ENCODE measurements at regions not wholly inside any gene's neighbourhood (a gene's known extent, or its start where the extent isn't known, plus 50 kb on each side); places are given as distances from the start of the nearest gene placed in this dataset.
A peak's percentile ranks its signal among the peaks of the same experiment; 100 is the strongest.

GRCh38 chr7:114242992-114243507, 171.6 kb upstream of the FOXP2 start:
- Histone ChIP-seq H3K9me3 (no peaks in the 10 kb centered on the region), H3K27me3 (no peaks in the 10 kb centered on the region), H3K36me3 (no peaks in the 10 kb centered on the region), H3K27ac (peak overlapping the region in 1 of 2 donors; percentile 16), H3K4me1 (peaks cover 0 to 18% (median 2%) of the 10 kb centered on the region in 4 donors), H3K4me3 (no peak overlapping the region)
- TF ChIP-seq CTCF (IDR thresholded peaks at IDR 0.05): no peak
- intact Hi-C loops (cut with DNase I; ENCODE audit: low total_unique reads): no loop called here
- no peak for DNase-seq

- H3K27ac ChIP-seq: no peak overlapping the region
- TF ChIP-seq CTCF (IDR thresholded peaks at IDR 0.05): no peak
- no peaks in the 10 kb centered on the region for H3K36me3 ChIP-seq
- intact Hi-C loops (cut with DNase I; ENCODE audit: low total_unique reads): no loop called here
- no peaks in the 10 kb centered on the region for H3K9me3 ChIP-seq
- no peaks in the 10 kb centered on the region for H3K4me1 ChIP-seq
- no peaks in the 10 kb centered on the region for H3K27me3 ChIP-seq
- H3K4me3 ChIP-seq: no peak overlapping the region
- no peak for DNase-seq
Measured at GRCh38 chr7:114229246-114229645, 185.4 kb upstream of the FOXP2 start.

GRCh38 chr7:114225784-114226183, 188.8 kb upstream of the FOXP2 start:
- intact Hi-C loops (cut with DNase I; ENCODE audit: low total_unique reads): no loop called here
- Histone ChIP-seq H3K4me1 (peaks cover 0 to 12% (median 2%) of the 10 kb centered on the region in 4 donors), H3K27ac (no peak overlapping the region), H3K4me3 (no peak overlapping the region), H3K36me3 (no peaks in the 10 kb centered on the region), H3K27me3 (no peaks in the 10 kb centered on the region), H3K9me3 (no peaks in the 10 kb centered on the region)
- no peak for DNase-seq
- no peak for TF ChIP-seq CTCF (IDR thresholded peaks at IDR 0.05)

GRCh38 chr7:114218283-114218682, 196.3 kb upstream of the FOXP2 start:
- Histone ChIP-seq H3K4me3 (no peak overlapping the region), H3K4me1 (peaks cover 0 to 12% (median 2%) of the 10 kb centered on the region in 4 donors), H3K36me3 (no peaks in the 10 kb centered on the region), H3K27me3 (no peaks in the 10 kb centered on the region), H3K27ac (no peak overlapping the region), H3K9me3 (no peaks in the 10 kb centered on the region)
- intact Hi-C loops (cut with DNase I; ENCODE audit: low total_unique reads): no loop called here
- TF ChIP-seq CTCF (IDR thresholded peaks at IDR 0.05): no peak
- DNase-seq: no peak

GRCh38 chr7:114217026-114217806, 197.4 kb upstream of the FOXP2 start:
- DNase-seq: no peak
- H3K9me3 ChIP-seq: no peaks in the 10 kb centered on the region
- no peaks in the 10 kb centered on the region for H3K36me3 ChIP-seq
- no peak overlapping the region for H3K27ac ChIP-seq
- intact Hi-C loops (cut with DNase I; ENCODE audit: low total_unique reads): no loop called here
- no peaks in the 10 kb centered on the region for H3K27me3 ChIP-seq
- H3K4me1 ChIP-seq: peaks cover 0 to 18% (median 2%) of the 10 kb centered on the region in 4 donors
- no peak overlapping the region for H3K4me3 ChIP-seq
- no peak for TF ChIP-seq CTCF (IDR thresholded peaks at IDR 0.05)

Data from tibial artery (tissue), 4 donors.